NCI-H128 (cell line): ENCODE measurements at regions not wholly inside any gene's neighbourhood (a gene's known extent, or its start where the extent isn't known, plus 50 kb on each side); places are given as distances from the start of the nearest gene placed in this dataset.
"Not testable (repeated sequence)": the region's sequence is repeated elsewhere in the genome, so short reads cannot be mapped to it uniquely, and the experiment has no call there.

Source experiments
- DNase-seq: peaks from one replicate; lab custom pipeline; 2025; ENCODE audit not compliant: unreplicated experiment; lab: John Stamatoyannopoulos, UW

DNA sequence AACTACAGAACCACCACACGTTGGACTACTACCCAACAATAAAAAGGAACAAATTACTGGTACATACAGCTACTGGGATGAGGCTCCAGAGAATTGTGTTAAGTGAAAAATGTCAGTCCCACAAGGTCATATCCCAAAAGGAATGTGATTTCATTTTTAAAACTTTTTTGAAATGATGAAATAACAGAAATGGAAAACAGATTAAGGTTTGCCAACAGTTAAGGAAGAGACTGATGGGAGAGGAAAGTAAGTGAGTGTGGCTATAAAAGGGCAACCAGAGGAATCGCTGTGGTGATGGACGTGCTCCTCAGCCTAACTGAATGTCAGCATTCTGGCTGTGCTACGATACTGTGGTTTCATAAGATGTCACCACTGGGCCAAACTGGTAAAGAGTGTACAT is 512.8 kb downstream of the UQCRFS1 start:
- DNase-seq: no peak

DNA sequence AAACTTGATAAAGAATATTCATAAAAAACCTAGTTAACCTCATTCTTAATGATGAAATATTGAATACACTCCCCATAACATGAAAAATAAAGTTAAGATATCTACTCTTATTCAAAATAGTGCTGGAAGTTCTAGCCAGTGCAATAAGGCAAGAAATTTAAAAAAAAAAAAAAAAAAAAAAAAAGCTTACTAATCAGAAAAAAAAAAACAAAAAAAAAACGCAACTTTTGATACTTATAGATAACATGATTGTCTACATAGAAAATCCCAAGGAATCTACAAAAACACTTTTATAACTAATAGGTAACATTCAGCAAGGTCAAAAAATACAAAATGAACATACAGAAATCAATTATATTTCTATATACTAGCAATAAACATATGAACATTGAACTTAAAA is 515.6 kb downstream of the UQCRFS1 start:
- no peak for DNase-seq

DNA sequence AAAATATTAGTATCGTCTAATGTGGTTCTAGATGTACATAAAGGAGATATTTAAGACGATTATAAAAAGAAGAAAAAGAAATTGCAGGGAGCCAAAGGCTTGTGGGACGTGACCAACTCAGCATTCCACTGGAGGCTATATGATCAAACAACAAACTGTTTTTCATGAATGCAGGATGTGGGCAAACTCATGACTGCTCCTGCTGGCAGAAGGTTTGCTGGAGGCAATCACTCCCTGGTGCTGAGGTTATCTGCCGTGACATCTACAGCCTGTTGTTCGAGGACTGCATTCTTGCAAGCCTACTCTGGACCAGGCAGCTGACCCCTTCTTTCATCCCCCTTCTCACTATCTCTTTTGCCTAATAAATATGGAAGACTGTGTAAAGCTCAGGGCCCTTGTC is 518.1 kb downstream of the UQCRFS1 start:
- no peak for DNase-seq

DNA sequence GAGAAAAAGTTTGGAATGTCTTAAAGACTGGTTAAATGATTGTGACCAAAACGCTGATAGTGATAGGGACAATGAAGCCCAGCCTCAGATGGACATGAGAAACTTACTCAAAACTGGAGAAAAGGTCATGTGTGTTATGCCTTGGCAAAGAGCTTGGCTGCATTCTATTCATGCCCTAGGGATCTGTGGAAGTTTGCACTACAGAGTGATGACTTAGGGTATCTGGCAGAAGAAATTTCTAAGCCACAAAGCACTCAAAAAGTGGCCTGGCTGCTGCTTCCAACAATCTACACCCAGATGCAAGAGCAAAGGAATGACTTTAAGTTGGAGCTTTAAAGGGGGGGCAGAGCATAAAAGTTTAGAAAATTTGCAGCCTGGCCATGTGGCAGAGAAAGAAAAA is 521.3 kb downstream of the UQCRFS1 start:
- DNase-seq: no peak

GRCh38 chr19:28689464-28689863 is 523.5 kb downstream of the UQCRFS1 start:
- not testable (repeated sequence) for DNase-seq

DNA sequence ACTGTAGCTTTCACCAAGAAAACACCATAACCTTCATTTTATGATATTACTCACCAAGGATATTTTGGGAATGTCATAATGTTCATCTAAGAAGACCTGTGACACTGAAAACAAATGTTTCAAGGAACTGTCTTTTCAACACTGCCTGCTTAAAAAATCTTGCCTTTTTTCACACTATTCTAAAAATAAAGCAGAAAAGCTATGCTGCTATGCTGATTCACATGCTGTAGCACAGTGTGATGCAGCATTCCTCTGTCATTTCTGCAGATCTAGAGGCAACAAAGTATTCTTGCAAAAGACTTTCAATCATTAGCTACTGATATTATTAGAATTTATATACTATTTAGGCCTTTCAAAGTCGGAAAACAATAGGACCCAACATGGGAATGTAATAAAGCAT is 525.7 kb downstream of the UQCRFS1 start:
- DNase-seq: no peak

- DNase-seq: no peak
Observed at GRCh38 chr19:28686756-28687155, 526.2 kb downstream of the UQCRFS1 start.

- DNase-seq: no peak
Observed at GRCh38 chr19:28685802-28686201, 527.1 kb downstream of the UQCRFS1 start.

- not testable (repeated sequence) for DNase-seq
Observed at GRCh38 chr19:28685077-28685476, 527.9 kb downstream of the UQCRFS1 start.

DNA sequence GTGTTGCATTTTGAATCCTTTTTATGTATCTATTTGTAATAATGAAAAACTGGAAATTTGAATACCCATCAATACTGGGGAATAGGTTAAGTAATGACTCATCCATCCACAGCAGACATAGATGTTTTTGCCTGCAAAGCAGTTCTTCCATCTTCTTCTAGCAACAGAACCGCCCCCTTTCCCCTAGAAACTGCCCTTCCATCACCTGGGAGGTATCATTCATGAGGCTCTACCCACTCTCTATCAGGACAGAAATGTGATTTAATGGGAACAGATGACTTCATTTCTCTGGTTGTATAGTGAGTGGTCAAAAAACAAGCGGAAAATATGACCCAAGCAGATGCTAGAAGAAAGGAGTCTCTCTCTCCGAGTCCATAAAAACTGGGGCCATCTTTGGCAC is 532.8 kb downstream of the UQCRFS1 start:
- DNase-seq: no peak

- no peak for DNase-seq
Observed at GRCh38 chr19:28670836-28671235, 542.1 kb downstream of the UQCRFS1 start.

GRCh38 chr19:28669804-28670203 is 543.1 kb downstream of the UQCRFS1 start:
- DNase-seq: no peak

- DNase-seq: no peak
Observed at GRCh38 chr19:28667348-28667977, 545.5 kb downstream of the UQCRFS1 start.

- no peak for DNase-seq
Observed at GRCh38 chr19:28665748-28666147, 547.2 kb downstream of the UQCRFS1 start.

DNA sequence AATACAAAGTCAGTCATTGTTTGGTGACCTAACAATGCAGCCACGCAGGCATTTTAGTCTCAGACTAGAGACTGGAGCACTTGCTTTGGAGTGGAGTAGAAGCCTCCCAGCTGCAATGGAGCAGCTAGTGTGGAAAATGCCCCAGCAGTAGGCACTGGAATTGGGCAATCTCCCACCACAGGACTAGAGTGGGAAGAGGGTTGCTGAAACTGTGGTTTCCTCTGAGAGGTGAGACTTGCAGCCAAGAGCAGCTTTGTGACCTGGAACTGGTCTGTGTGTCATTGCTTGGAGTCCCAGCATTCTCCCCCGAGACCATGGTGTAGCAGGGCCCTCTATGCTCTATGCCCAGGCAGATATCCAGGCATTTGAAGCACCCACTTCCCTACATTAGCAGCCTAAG is 556.3 kb downstream of the UQCRFS1 start:
- DNase-seq: no peak

GRCh38 chr19:28655054-28655453 is 557.9 kb downstream of the UQCRFS1 start:
- no peak for DNase-seq

GRCh38 chr19:28652765-28653164 is 560.2 kb downstream of the UQCRFS1 start:
- DNase-seq: no peak

DNA sequence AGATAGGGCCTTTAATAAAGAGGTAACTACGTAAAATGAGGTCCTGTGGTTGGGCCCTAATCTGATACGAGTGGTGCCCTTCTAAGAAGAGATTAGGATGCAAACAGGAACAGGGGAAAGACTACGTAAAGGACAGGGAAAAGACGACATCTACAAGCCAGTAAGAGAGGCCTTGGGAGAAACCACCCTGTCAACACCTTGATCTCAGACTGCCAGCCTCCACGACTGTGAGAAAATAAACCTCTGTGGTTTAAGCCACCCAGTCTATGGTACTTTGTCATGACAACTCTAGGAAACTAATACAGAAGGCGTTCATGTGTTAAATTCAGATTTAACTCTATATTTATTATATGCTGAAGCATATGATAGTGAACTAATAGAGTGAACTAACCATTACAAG is 566.3 kb downstream of the UQCRFS1 start:
- no peak for DNase-seq

DNA sequence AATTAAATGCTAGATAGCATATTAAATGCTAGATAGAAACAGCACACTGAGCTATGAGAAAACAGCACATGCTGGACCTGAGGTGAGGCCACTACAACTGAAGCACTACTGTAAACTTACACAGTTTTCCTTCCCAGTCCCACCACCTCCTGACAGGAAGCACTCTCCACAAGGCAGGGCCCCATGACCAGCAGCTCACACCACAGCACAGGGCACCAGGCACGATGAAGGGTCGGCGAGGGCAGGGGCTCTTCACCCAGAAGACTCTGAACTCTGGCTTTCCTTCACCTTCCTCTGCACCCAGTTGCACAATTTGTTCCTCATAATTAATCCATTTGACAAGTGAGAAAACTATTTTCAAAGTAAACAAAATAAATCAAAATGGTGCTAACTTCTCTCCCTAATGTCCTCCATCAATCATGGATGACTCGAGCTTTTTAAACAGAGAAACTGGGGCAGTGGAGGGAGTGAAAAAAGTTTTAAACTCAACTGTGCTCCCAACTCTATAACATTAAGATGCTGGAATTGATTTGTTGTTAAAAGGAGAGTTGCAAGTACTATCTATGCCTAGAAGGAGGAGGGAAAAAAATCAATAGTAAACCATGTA is 568.7 kb downstream of the UQCRFS1 start:
- DNase-seq: no peak

DNA sequence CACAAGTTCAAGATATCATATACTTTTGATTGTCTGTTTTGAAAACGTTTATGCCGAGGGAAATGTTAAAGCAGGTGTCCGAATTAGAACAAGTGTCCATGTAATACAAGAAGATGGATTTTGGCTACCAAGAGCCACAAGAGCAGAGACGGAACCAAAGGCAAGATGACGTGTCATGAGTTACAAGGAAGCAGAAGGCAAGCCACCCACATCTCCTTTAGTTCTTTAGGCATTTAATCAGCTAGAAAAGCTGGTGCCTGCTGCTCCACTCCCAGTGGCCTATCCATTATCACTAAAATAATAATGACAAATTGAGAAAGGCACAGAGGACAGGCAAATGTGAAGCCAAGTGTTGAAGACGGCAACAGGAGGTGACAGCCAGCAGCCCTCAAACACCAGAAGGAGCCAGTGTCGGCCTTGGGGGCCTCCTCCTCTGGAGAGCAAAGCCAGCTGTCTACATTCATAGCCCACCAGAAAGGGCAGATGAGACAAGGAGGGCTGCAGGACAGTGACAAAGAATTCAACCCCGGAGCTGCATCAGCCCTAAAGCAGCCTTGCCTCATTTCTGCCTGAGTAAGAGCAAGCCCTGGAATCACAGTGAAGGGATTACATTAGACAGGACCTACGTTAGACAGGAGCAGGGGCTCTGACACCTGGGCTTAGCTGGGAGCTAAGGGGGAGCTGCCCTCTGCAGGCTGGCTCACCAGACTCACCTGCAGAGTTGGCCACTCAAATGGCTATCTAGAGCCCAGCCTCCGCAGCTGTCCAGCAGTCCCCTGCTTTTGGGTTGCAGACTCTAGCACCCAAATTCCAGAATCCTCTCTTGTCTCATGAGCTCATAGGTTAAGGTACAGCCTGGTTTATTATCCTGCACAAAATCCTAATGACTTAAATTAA is 569.9 kb downstream of the UQCRFS1 start:
- DNase-seq: no peak

- no peak for DNase-seq
Observed at GRCh38 chr19:28641395-28641794, 571.6 kb downstream of the UQCRFS1 start.

GRCh38 chr19:28640506-28640905 is 572.4 kb downstream of the UQCRFS1 start:
- no peak for DNase-seq
